IMR-90 (cell line): ENCODE measurements at regions not wholly inside any gene's neighbourhood (a gene's known extent, or its start where the extent isn't known, plus 50 kb on each side); places are given as distances from the start of the nearest gene placed in this dataset.

Experiments used
- ATAC-seq: fragments of 200-7000 bp; cut with Tn5 transposase; 2 replicates; pipeline ENCODE4 v1.9.1; 2020; ENCODE audit warnings: low read depth, mild to moderate bottlenecking, moderate library complexity
- BruUV-seq: library from RNA; stranded (reverse); fragments of 400-500 nt; replicated peaks from 2 replicates; lab custom pipeline; 2021; lab: Mats Ljungman, UMichigan
- CTCF ChIA-PET: fragments of 300-600 bp; formaldehyde crosslinking; extraction: SDS; loops from one replicate; lab custom pipeline; 2021; ENCODE audit warnings: antibody characterized with exemption; lab: Yijun Ruan, JAX
- POLR2A ChIA-PET: fragments of 300-600 bp; sonication (Branson Sonifier 250); formaldehyde crosslinking; loops from one replicate; lab custom pipeline; 2022; ENCODE audit warnings: antibody characterized with exemption; ENCODE audit not compliant: unreplicated experiment; lab: Charles Lee
- DNase-seq: peaks from one replicate; pipeline ENCODE4 v3.0.0; 2013
- H2AFZ ChIP-seq: replicated peaks from 2 replicates; pipeline ENCODE3; 2013; ENCODE audit warnings: low read length, mild to moderate bottlenecking; ENCODE audit not compliant: poor library complexity
- H2AK5ac ChIP-seq: 2 replicates; pipeline ENCODE4 v1.6.1; 2013; ENCODE audit warnings: low read depth, low read length, inconsistent platforms
- H2AK9ac ChIP-seq: replicated peaks from 2 replicates; pipeline ENCODE3; 2013; ENCODE audit warnings: mild to moderate bottlenecking, low read depth, low read length, moderate library complexity; ENCODE audit not compliant: poor library complexity
- H2BK120ac ChIP-seq: 2 replicates; pipeline ENCODE4 v1.6.1; 2013; ENCODE audit warnings: low read depth, low read length, inconsistent platforms
- H2BK15ac ChIP-seq: 3 replicates; pipeline ENCODE4 v1.6.1; 2013; ENCODE audit warnings: low read depth, low read length, inconsistent platforms
- H2BK20ac ChIP-seq: 2 replicates; pipeline ENCODE4 v1.6.1; 2013; ENCODE audit warnings: low read depth, mild to moderate bottlenecking, inconsistent platforms, low read length, moderate library complexity
- H2BK5ac ChIP-seq: 2 replicates; pipeline ENCODE4 v1.6.1; 2013; ENCODE audit warnings: mild to moderate bottlenecking, low read depth, low read length, inconsistent platforms; ENCODE audit not compliant: poor library complexity, severe bottlenecking
- H3K14ac ChIP-seq: replicated peaks from 2 replicates; pipeline ENCODE4 v1.6.1; 2013; ENCODE audit warnings: low read depth, low read length, inconsistent platforms
- H3K18ac ChIP-seq: 2 replicates; pipeline ENCODE4 v1.6.1; 2013; ENCODE audit warnings: low read depth, low read length, control low read depth
- H3K23ac ChIP-seq: 2 replicates; pipeline ENCODE4 v1.6.1; 2013; ENCODE audit warnings: low read depth, low read length, inconsistent platforms
- H3K27ac ChIP-seq: 2 replicates; pipeline ENCODE4 v1.5.1; 2013; ENCODE audit warnings: mild to moderate bottlenecking, control low read depth, low read length; ENCODE audit not compliant: insufficient read depth
- H3K27me3 ChIP-seq: 2 replicates; pipeline ENCODE4 v1.6.1; 2013; ENCODE audit warnings: low read length; ENCODE audit not compliant: control insufficient read depth, insufficient read depth
- H3K36me3 ChIP-seq: 2 replicates; pipeline ENCODE4 v1.6.1; 2013; ENCODE audit warnings: low read length, mixed read lengths; ENCODE audit not compliant: control insufficient read depth, insufficient read depth
- H3K4ac ChIP-seq: 2 replicates; pipeline ENCODE4 v1.6.1; 2013; ENCODE audit warnings: low read depth, low read length, inconsistent platforms
- H3K4me1 ChIP-seq: 2 replicates; pipeline ENCODE4 v1.6.1; 2013; ENCODE audit warnings: low read length, mixed read lengths; ENCODE audit not compliant: control insufficient read depth, insufficient read depth
- H3K4me2 ChIP-seq: 2 replicates; pipeline ENCODE4 v1.6.1; 2013; ENCODE audit warnings: low read depth, mild to moderate bottlenecking, control low read depth, low read length, moderate library complexity
- H3K4me3 ChIP-seq: 2 replicates; pipeline ENCODE4 v1.5.1; 2013; ENCODE audit warnings: low read depth, mild to moderate bottlenecking, control low read depth, low read length, moderate library complexity; ENCODE audit not compliant: insufficient read depth
- H3K56ac ChIP-seq: 2 replicates; pipeline ENCODE4 v1.6.1; 2013; ENCODE audit warnings: low read length, inconsistent platforms; ENCODE audit not compliant: insufficient read depth; ENCODE audit errors: extremely low read depth
- H3K79me1 ChIP-seq, 2 experiments: 2 replicates each; pipeline ENCODE4 v1.6.1; 2013; ENCODE audit warnings: low read length in 2 of 2, inconsistent platforms in 1 of 2, low read depth in 1 of 2
- H3K9ac ChIP-seq: 2 replicates; pipeline ENCODE4 v1.6.1; 2013; ENCODE audit warnings: low read depth, low read length, control low read depth
- H3K9me1 ChIP-seq: 2 replicates; pipeline ENCODE4 v1.6.1; 2013; ENCODE audit warnings: low read length, inconsistent platforms; ENCODE audit not compliant: insufficient read depth
- H3K9me3 ChIP-seq: 2 replicates; pipeline ENCODE4 v1.6.1; 2013; ENCODE audit warnings: low read length; ENCODE audit not compliant: control insufficient read depth, insufficient read depth
- H4K20me1 ChIP-seq: 2 replicates; pipeline ENCODE4 v1.6.1; 2013; ENCODE audit warnings: low read length, inconsistent platforms; ENCODE audit not compliant: insufficient read depth
- H4K5ac ChIP-seq: 2 replicates; pipeline ENCODE4 v1.6.1; 2013; ENCODE audit warnings: mild to moderate bottlenecking, low read depth, low read length, control low read depth
- H4K8ac ChIP-seq, 2 experiments: 2 replicates each; pipeline ENCODE4 v1.6.1; 2013; ENCODE audit warnings: low read depth in 2 of 2, low read length in 2 of 2, control low read depth in 1 of 2, inconsistent platforms in 1 of 2
- H4K91ac ChIP-seq: 2 replicates; pipeline ENCODE4 v1.6.1; 2013; ENCODE audit warnings: low read depth, low read length, inconsistent platforms; ENCODE audit not compliant: insufficient read depth
- CEBPB ChIP-seq: IDR thresholded peaks from 2 replicates; pipeline ENCODE4 v1.6.1; 2012; ENCODE audit warnings: low read depth, low read length, improper control_type of control experiment
- CHD1 ChIP-seq: IDR thresholded peaks from 2 replicates; pipeline ENCODE4 v1.6.1; 2012; ENCODE audit warnings: low read depth, low read length, improper control_type of control experiment
- ELK1 ChIP-seq: fragments of 150-350 bp; IDR thresholded peaks from 2 replicates; pipeline ENCODE4 v1.6.1; 2016; ENCODE audit warnings: low read depth, mild to moderate bottlenecking, low read length, moderate library complexity, borderline replicate concordance
- MAFK ChIP-seq: IDR thresholded peaks from 2 replicates; pipeline ENCODE4 v1.6.1; 2012; ENCODE audit warnings: low read depth, low read length, improper control_type of control experiment
- MXI1 ChIP-seq: IDR thresholded peaks from 2 replicates; pipeline ENCODE4 v1.6.1; 2012; ENCODE audit warnings: low read depth, mild to moderate bottlenecking, low read length, moderate library complexity, borderline replicate concordance
- NFE2L2 ChIP-seq: fragments of 150-350 bp; IDR thresholded peaks from 2 replicates; pipeline ENCODE4 v1.6.1; 2016; ENCODE audit warnings: low read depth, mild to moderate bottlenecking, low read length
- RAD21 ChIP-seq: IDR thresholded peaks from 2 replicates; pipeline ENCODE4 v1.6.1; 2012; ENCODE audit warnings: low read length, improper control_type of control experiment
- RCOR1 ChIP-seq: IDR thresholded peaks from 2 replicates; pipeline ENCODE4 v1.6.1; 2012; ENCODE audit warnings: mild to moderate bottlenecking, low read length, improper control_type of control experiment; ENCODE audit not compliant: insufficient replicate concordance
- RFX5 ChIP-seq: IDR thresholded peaks from 2 replicates; pipeline ENCODE4 v1.8.0; 2012; ENCODE audit warnings: low read depth, mild to moderate bottlenecking, low read length, moderate library complexity
- WGBS, 2 experiments: methylation state at CpG; one replicate each; pipeline versions ENCODE4 v1.1.5 to v1.1.7; 2013; ENCODE audit warnings: missing lambda C conversion rate in 2 of 2; ENCODE audit not compliant: insufficient read length in 1 of 2; ENCODE audit errors: extremely low coverage in 2 of 2; 5-methylcytosine and 5-hydroxymethylcytosine counted together
- dilution Hi-C: fragments of 300-500 bp; cut with HindIII; formaldehyde crosslinking; loops from one replicate; pipeline ENCODE4 v1.14.3; 2018; ENCODE audit warnings: low sequenced_read_pairs; ENCODE audit not compliant: unreplicated experiment
- in situ Hi-C: fragments of 300-500 bp; cut with MboI; formaldehyde crosslinking; loops from 3 replicates; pipeline ENCODE4 v1.14.3; 2019; ENCODE audit warnings: low sequenced_read_pairs, inconsistent platforms, mixed read lengths
- intact Hi-C: fragments of 100-400 bp; cut with micrococcal nuclease; formaldehyde crosslinking; loops from 2 replicates; pipeline ENCODE4 v1.10.0; 2022
- TF ChIP-seq, protein P1 (sequence below): conservative IDR thresholded peaks from 2 replicates; pipeline ENCODE4 v1.5.1; 2012; ENCODE audit warnings: mild to moderate bottlenecking, low read depth, low read length, improper control_type of control experiment

- dilution Hi-C loops, result no loop called here
- no peaks in the 10 kb centered on the region for H3K79me1 ChIP-seq
- POLR2A ChIA-PET, result no interaction called here
- H3K36me3 ChIP-seq, result no peaks in the 10 kb centered on the region
- no peak overlapping the region for H2AK9ac ChIP-seq
- H2BK120ac ChIP-seq, result no peak overlapping the region
- no peak overlapping the region for H2AK5ac ChIP-seq
- CTCF ChIA-PET, result no interaction called here
- H3K9ac ChIP-seq, result no peak overlapping the region
- DNase-seq (no peak), ATAC-seq (no peak)
- H3K4me3 ChIP-seq, result no peak overlapping the region
- H3K27me3 ChIP-seq, result no peaks in the 10 kb centered on the region; the same call in 1 of the 2 replicates
- H2AFZ ChIP-seq, result no peak overlapping the region
- intact Hi-C loops, result no loop called here
- no TSS peak for BruUV-seq
- no peak overlapping the region for H3K27ac ChIP-seq
- no peak overlapping the region for H2BK20ac ChIP-seq
- H3K4me2 ChIP-seq, result no peak overlapping the region
- no peak overlapping the region for H4K5ac ChIP-seq
- no peak overlapping the region for H3K18ac ChIP-seq
- TF ChIP-seq RFX5, result no peak
- TF ChIP-seq ELK1, result no peak
- TF ChIP-seq MAFK, result no peak
- TF ChIP-seq RCOR1, result no peak
- TF ChIP-seq CEBPB, result no peak
- TF ChIP-seq, protein P1, sequence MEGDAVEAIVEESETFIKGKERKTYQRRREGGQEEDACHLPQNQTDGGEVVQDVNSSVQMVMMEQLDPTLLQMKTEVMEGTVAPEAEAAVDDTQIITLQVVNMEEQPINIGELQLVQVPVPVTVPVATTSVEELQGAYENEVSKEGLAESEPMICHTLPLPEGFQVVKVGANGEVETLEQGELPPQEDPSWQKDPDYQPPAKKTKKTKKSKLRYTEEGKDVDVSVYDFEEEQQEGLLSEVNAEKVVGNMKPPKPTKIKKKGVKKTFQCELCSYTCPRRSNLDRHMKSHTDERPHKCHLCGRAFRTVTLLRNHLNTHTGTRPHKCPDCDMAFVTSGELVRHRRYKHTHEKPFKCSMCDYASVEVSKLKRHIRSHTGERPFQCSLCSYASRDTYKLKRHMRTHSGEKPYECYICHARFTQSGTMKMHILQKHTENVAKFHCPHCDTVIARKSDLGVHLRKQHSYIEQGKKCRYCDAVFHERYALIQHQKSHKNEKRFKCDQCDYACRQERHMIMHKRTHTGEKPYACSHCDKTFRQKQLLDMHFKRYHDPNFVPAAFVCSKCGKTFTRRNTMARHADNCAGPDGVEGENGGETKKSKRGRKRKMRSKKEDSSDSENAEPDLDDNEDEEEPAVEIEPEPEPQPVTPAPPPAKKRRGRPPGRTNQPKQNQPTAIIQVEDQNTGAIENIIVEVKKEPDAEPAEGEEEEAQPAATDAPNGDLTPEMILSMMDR, result no peak
- TF ChIP-seq NFE2L2, result no peak
- no peak for TF ChIP-seq MXI1
- no peak for TF ChIP-seq CHD1
- no peak for TF ChIP-seq RAD21
- no peak overlapping the region for H3K4ac ChIP-seq
- H2BK15ac ChIP-seq, result no peak overlapping the region
- H3K14ac ChIP-seq, result no peak overlapping the region
- H4K91ac ChIP-seq, result no peak overlapping the region
- peaks cover 3% of the 10 kb centered on the region; the same call in 1 of the 2 replicates for H3K4me1 ChIP-seq
- H3K56ac ChIP-seq, result no peak overlapping the region
- no peaks in the 10 kb centered on the region for H3K9me3 ChIP-seq
- 60% methylated on average over 1 of the region's 4 CpGs; no CpG with 5 or more reads in 1 of the 2 experiments for WGBS, 2 experiments
- H2BK5ac ChIP-seq, result no peak overlapping the region
- no peaks in the 10 kb centered on the region for H3K9me1 ChIP-seq
- no peak overlapping the region for H4K8ac ChIP-seq
- H4K20me1 ChIP-seq, result no peaks in the 10 kb centered on the region
- H3K23ac ChIP-seq, result no peak overlapping the region
- in situ Hi-C loops, result no loop called here
Observed at GRCh38 chr17:72183194-72183685, 62.4 kb downstream of the SOX9 start.
